ENCODE measurements at regions not wholly inside any gene's neighbourhood (a gene's known extent, or its start where the extent isn't known, plus 50 kb on each side); places are given as distances from the start of the nearest gene placed in this dataset.
"Not testable (repeated sequence)": the region's sequence is repeated elsewhere in the genome, so short reads cannot be mapped to it uniquely, and the experiment has no call there.

DNA sequence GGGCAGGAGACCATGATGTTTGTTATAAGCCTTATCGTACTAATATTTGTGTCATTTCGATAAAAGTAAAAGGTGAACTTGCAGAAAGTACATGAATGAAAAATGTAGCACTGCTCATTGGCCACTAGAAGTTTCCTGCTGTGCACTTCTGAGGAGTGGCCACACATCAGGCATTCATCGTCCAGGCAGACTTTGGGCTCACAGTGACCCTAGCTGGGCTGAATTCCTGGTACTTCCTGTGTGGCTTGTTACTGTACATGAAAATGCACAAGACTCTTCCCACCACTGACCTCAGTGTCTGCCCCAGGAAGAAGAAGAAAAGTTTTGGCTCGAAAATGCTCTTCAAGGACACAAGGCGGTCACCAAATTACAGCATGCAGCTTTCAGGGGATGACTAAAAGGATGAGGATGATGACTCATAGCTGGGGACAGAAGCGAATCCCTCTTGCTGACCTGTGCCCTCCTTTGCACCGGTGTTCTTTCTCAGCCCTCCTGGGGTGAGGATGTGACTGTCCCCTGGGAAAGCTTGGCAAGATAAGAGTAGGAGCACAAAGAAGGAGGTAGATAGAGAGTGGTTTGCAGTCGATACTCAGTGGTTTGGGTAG lies 252.4 kb upstream of the KAZN start:
- DNase-seq (ENCODE audit: low read depth in 2 of 2): no peak

DNA sequence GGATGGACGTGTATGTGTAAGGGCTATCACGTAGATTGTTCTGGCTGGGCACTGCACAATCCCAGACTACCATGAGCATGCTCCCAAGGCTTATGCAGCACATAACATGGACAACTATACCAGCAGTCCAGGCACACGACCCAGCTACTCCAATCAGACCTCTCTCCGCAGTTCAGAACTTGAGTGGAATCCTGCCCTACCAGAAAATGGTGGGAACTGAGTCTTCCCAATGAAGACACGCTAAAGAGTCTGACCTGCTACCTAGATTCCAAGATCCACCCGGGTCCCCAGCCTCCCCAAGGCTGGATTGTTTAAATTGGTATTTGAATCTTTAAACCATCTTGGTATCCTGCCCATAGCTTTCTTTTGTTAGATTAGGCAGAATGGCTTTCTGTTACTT lies 251.3 kb upstream of the KAZN start:
- no peak for DNase-seq (ENCODE audit: low read depth in 2 of 2)

DNA sequence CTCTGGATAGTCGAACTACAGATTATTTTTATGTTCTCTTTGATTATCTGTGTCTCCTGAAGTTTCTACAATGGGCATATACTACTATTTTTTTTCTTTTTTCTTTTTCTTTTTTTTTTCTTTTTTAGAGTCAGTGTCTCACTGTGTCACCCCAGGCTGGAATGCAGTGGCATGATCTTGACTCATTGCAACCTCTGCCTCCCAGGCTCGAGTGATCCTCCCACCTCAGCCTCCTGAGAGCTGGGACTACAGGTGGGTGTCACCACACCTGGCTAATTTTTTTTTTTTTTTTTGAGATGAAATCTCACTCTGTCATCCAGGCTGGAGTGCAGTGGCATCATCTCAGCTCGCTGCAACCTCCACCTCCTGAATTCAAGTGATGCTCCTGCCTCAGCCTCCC lies 250.7 kb upstream of the KAZN start:
- no peak for DNase-seq (ENCODE audit: low read depth in 2 of 2)

DNA sequence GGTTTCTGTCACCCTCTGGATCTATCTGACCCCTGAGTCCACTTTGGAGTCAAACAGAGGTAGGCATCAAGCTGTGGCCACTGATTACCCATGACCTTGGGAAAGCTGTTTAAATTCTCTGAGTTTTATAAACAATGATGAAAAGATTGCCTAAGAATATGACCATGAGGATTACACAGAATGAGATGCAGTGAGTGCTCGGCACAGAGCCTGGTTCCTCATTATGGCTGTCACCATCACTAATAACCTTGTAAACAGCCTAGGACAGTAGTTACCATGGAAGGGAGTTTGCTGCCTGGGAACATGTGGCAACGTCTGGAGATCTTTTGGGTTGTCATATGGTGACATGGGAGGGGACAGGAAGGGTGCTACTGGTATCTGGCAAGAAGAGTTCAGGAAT lies 248.3 kb upstream of the KAZN start:
- no peak for DNase-seq (ENCODE audit: low read depth in 2 of 2)

DNA sequence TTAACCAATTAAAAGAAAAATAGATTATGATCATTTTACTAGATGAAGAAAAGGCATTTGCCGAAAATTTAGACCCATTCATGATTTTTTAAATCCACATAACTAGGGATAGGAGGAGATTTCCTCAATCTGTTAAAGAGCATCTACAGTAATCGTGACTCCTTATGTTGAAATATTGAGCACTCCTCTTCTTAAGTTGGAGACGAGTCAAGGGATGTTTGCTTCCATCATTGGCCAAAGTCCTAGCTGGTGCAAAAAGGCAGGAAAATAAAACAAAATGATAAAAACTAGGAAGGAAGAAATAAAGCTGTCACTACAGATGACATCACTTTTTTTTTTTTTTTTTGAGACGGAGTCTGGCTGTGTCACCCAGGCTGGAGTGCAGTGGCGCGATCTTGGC lies 245.6 kb upstream of the KAZN start:
- no peak for DNase-seq (ENCODE audit: low read depth in 2 of 2)

DNA sequence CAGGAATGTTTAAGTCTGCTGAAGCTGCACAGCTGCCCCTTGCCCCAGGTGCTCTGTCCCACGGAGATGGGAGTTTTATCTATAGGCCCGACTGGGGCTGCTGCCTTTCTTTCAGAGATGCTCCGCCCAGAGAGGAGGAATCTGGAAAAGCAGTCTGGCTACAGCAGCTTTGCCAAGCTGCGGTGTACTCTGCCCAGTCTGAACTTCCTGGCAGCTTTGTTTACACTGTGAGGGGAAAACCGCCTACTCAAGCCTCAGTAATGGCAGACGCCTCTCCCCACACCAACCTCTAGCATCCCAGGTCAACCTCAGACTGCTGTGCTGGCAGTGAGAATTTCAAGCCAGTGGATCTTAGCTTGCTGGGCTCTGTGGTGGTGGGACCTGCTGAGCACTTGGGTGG lies 237.5 kb upstream of the KAZN start:
- DNase-seq (ENCODE audit: low read depth in 2 of 2): not testable (repeated sequence)

DNA sequence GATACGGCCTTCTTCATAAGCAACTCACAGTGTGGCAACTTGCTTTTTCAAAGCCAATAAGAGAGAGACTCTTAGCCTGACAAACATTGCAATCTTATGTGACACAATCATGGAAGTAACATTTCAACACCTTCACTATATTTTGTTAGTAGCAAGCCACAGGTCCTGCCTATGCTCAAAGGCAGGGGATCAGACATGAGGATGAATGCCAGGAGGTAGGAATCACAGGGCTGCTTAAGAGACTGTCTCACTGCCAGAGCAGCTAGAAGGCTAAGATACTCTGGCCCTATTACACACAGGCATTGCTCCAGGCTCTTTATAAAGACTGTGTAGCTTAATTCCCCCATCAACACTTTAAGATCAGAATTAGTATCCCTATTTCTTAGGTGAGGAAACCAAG lies 236.2 kb upstream of the KAZN start:
- DNase-seq (ENCODE audit: low read depth in 2 of 2): no peak

DNA sequence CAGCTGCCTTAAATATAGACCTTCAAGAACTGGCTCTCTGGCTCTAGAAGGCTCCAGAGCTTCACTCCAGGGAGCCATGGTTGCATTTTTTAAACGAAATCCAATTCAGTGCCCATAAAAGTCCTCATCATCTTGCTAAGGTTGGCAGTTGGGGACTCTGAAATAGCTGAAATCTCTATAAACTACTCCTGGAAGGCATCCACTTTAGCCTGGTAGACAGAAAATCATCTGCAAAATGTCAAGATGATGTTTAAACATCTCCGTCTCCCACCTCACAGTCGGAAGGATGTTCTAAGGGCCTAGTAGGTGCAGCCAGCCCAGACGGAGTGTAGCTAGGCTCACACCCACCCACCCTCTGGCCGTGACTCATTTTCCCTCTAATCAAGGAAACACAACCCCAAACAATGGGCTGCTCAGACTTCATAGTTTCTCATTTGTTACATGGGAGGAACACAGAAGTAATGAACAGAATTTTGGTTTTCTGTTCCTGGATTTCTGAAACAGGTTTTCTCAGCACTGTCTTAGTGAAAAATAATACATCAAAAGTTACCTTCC lies 235.4 kb upstream of the KAZN start:
- no peak for DNase-seq (ENCODE audit: low read depth in 2 of 2)

DNA sequence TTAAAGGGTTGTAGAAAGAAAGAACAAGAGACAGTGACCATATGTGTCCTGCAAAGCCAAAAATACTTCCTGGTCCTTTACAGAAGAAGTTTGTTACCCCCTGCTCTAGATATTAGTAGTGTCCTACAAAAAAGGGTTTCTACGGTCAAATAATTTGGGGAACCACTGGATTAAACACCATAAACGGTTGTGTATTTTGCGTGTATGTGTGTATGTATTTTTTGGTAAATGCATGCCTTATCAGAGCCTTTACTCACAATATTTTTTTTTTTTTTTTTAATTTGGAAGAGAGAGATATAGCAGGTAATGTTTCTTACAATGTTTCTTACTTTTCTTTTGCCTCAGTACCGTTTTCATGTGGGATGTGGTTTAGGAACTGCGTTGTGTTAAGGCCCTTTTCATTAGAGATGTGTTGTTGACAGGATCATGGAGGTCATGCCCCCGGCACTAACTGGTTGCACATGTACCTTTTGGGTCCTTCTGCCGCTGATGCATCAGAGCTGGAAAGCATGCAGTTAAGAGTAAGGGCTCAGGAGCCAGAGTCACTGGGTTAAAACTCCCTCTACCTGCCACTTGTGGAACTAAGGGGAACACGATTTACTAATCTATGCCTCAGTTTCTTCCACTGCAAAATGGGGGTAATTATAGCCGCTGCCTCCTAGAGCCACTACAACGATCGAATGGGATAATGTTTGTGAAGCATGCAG lies 234.6 kb upstream of the KAZN start:
- DNase-seq (ENCODE audit: low read depth in 2 of 2): no peak

DNA sequence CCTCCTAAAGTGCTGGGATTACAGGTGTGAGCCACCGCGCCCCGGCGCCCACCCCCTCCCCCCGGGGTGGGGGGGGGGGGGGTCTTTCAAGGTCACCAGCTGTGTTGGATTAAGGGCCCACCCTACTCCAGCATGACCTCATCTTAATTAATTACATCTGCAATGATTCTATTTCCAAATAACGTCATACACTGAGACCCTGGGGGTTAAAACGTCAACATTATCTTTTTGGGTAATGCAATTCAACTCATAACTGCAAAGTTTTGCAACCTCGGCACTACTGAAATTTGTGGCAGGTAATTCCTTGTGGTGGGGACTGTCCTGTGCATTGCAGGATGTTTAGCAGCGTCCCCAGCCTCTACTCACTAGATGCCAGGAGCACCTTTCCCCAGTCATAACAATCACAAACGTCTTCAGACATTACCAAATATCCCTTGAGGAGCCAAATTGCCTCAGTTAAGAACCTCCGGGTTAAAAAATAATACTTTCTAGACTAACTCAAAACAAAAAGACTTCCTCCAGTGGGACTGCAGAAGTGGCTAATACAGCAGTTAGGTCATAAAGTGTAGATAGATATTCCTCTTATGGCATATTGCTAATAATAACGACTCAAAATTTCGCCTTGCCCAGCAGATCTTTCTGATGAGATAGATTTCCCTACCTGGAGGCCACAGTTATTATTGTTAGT lies 233.0 kb upstream of the KAZN start:
- no peak for DNase-seq (ENCODE audit: low read depth in 2 of 2)

DNA sequence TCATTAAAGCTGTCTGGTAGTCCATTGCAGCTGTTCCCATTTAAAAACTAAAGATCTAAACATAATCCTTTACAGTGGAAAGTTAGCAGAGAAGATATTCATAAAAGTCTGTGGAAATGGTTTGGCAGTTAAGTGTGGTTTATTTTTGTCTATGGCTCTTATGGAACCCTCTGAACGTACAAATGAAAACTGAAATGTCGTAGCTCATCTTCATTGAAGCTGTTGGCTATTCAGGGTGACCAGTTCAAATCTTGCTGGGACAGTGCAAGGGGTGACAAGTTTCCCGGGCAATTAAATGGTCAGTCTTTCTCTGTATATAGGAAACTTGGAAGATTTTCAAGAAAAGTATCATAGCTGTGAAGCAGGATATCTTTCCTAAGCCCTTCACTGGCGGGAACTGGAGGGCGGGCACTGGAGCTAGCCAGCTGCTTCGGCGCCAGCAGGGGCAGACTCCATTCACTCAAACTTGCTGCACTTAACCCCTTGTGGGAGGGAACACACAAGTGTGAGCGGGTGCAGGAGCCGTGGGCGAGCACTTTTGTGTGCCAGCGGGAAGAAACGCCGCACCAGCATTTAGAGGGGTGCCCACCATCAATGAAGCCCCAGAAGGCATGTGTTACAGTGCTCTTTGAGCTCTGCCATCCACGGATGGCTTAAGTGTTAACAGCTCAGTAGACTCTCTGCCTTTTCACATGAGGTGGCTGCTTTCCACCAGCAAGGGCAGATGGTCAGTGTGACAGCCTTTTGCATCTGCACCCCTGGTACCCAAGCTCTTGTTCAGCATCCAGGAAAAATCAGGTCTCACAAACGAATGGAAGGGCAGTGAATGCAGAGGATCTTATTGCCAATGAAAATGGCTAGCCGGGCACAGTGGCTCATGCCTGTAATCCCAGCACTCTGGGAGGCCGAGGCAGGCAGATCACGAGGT lies 232.1 kb upstream of the KAZN start:
- no peak for DNase-seq (ENCODE audit: low read depth in 2 of 2)

DNA sequence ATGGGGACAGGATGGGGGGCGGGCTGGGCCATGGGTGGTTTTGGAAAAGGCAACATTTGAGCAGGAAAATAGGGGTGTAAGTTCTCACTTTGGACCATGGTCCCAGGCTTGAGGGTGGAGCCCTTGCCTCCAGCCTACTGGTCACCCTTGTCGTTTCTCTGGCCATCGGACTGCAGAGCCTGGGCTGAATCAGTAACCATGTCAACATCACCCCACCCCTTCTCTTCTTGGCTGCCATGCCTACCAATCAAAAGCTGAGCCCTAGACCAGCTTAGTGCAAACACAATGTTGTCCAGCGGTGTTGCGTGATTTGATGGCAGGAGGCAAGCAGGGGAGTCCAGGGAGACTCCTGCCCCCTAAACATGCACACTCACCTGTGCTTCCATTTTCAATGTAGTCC lies 231.0 kb upstream of the KAZN start:
- no peak for DNase-seq (ENCODE audit: low read depth in 2 of 2)

DNA sequence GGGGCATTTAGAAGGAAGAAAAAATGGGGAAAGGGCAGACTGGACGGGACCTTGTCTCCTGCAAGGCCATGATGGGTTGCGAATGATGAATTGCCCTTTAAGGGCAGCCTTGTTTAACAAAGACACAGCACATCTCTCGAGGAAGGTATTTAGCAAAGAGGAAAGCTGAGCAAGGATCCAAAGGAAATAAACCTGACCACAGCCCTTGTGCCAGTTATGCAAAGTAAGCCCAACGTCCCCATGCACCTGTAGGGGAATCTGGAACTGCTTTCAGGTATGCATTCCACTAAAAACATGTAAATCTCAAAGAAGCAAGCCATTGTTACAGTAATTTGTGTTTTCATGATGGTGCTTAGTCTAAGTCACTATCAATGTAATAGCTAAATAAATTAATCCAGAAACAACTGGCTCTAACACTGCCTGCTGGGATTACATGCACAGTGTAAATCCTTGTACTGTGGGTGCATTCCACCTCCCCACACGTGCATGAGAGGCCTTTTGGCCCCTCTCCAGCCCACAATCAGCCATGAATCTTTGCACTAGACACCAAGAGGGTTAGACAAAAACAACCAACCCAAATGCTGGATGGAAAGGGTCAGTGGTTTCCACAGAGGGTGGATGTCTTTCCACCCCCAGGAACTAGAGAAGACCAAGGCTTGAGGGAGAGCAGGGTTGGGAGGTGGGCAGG lies 228.8 kb upstream of the KAZN start:
- DNase-seq (ENCODE audit: low read depth in 2 of 2): no peak

DNA sequence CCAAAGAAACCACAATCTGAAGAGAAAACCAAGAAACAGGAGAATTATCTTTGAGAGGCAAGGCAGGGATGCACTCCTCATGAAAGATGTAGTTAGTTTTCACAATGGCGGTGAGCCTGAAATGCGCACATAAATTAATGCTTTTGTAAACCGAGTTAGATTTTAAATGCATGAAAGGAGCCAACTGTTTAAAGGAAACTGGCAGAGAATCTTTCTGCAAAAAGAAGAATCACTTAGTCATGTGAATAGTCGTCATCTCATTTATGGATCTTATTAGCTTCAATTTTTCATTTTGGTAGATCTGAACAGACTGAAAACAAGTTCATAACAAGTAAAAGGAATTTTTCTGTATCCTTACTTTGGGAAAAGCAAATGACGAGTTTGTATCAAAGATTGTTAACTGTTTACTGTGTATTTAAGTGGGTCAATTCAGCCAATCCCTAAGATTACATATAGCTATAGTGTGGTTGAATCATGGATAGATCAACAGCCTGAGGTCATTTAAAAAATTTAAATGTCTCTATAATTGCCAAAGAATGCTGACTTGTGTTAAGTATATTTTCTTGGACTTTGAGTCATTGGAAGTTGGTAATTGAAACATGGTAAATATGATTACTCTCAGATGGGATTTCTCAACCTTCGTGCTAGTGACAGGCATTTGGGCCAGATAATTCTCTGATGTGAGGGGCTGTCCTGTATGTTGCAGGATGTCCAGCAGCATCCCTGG lies 226.6 kb upstream of the KAZN start:
- DNase-seq (ENCODE audit: low read depth in 2 of 2): no peak

DNA sequence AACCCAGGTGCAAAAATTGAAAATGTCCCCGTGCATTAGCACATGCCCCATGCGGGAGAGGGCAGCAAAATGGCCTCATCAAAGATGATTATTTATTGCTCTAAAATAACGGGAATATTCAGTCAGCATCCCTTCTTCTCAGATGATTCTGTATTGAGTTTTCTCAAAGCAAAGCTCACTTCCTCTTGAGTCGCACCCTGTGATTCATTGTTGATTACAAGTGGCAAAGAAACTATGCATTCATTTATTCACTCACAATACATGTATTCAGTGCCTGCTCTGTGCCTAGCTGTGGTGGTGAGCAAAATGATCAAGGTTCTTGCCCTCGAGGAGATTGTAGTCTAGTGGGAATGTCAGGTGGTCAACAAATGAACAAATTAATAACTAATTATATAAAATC lies 226.0 kb upstream of the KAZN start:
- no peak for DNase-seq (ENCODE audit: low read depth in 2 of 2)

DNA sequence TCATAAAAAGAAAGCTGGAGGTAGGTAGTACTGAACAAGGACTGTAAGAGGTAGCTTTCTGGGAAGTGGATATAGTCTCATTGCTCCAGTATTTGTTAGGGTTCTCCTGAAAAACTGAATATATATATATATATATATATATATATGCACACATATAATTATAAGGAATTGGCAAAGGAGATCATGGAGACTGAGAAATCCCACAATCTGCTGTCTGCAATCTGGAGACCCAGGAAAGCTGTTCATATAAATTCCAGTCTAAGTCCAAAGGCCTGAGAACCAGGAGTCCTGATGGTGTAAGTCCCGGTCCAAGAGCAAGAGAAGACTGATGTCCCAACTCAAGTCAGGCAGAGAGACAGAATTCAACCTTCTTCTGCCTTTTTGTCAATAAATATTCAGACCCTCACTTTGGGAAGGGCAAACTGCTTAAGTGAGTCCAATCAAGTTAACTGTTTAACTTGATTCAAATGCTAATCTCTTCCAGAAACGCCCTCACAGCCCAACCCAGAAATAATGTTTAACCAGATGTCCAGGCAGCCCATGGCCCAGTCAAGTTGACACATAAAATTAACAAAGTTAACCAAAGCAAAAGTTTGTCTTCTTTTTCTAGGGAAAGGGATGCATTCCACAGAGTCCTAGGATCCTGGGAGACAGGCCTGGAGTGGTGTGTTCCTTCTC lies 225.3 kb upstream of the KAZN start:
- no peak for DNase-seq (ENCODE audit: low read depth in 2 of 2)

DNA sequence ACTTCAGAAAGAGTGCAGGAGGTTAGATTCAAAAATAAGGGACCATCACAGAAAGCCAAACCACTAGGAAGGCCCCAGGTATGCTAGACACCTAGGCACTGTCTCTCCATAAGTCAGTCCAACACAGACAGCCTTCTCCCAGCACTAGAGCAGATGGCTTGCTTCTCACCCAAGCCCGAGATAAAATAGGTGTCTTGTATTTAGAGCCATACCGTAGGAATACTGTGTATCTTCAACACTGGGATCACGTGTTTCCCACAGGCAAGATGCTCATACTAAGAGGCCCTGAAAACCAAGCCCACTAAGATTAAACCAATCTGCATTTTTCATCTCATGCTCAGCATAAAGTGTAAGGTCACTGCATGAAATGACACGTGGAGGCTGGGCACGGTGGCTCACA lies 223.3 kb upstream of the KAZN start:
- DNase-seq (ENCODE audit: low read depth in 2 of 2): no peak

DNA sequence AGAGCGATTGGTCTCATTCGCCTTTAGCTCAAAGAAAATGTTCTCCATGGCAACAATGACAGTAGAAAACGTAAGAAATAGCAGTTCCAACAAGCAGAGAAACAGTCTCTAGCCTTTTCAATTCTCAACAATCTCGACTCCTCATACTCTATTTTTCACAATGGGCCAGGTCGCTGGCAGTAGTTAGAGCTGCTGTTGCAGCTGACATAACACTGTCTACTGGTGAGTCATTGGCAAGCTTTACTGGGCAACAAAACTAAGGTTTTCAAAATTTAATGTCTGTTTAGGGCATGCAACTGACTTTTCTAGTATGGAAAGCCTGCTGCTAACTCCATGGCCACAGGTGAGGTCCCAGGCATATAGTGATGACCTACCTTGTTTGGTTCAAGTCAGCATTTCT lies 221.1 kb upstream of the KAZN start:
- DNase-seq (ENCODE audit: low read depth in 2 of 2): no peak

DNA sequence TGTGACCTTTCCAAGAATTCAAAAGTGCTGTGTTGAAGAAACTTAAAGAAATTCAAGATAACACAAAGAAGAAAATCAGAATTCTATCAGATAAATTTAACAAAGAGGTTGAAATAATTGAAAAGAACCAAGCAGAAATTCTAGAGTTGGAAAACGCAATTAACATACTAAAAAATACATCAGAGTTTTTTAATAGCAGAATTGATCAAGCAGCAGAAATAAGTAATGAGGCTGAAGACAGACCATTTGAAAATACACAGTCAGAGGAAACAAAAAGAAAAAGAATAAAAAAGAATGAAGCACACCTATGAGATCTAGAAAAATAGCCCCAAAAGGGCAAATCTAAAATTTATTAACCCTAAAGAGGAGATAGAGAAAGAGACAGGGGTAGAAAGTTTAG lies 218.1 kb upstream of the KAZN start:
- DNase-seq (ENCODE audit: low read depth in 2 of 2): no peak

DNA sequence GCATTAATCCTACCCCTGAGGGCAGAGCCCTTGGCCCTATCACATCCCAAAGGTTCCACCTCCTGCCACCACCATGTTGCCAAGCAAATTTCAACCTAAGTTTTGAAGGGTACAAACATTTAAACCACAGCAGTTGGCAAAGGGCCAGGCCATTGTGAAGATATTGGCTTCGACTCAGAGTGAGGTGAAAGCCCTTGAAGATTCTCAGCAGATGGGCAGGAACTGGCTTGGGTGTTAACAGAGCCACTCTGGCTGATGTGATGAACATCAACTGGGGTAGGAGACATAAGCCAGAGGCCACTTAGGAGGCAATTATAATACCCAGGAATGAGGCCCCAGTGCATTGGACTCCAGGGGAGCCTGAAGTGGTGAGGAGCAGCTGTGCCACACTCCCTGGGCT lies 207.7 kb upstream of the KAZN start:
- no peak for DNase-seq (ENCODE audit: low read depth in 2 of 2)
